GM06990 (cell line): ENCODE measurements at regions not wholly inside any gene's neighbourhood (a gene's known extent, or its start where the extent isn't known, plus 50 kb on each side); places are given as distances from the start of the nearest gene placed in this dataset.

Experiments used
- DNase-seq: peaks from one replicate; pipeline ENCODE4 v3.0.0-alpha.2; 2011; ENCODE audit not compliant: insufficient read length; ENCODE audit errors: extremely low read depth
- H3K27me3 ChIP-seq: replicated peaks from 2 replicates; pipeline ENCODE4 v1.6.0; 2011; ENCODE audit warnings: low read length; ENCODE audit not compliant: control insufficient read depth, insufficient read depth
- H3K36me3 ChIP-seq: 2 replicates; pipeline ENCODE4 v1.5.1; 2011; ENCODE audit warnings: low read length; ENCODE audit not compliant: control insufficient read depth, insufficient read depth
- H3K4me3 ChIP-seq: replicated peaks from 2 replicates; pipeline ENCODE4 v1.5.1; 2011; ENCODE audit warnings: low read depth, mild to moderate bottlenecking, control low read depth, low read length
- CTCF ChIP-seq: IDR thresholded peaks from 2 replicates; pipeline ENCODE4 v1.5.1; 2011; ENCODE audit warnings: low read length, control low read depth, mild to moderate bottlenecking, inconsistent platforms; ENCODE audit not compliant: insufficient read depth, poor library complexity, severe bottlenecking

DNA sequence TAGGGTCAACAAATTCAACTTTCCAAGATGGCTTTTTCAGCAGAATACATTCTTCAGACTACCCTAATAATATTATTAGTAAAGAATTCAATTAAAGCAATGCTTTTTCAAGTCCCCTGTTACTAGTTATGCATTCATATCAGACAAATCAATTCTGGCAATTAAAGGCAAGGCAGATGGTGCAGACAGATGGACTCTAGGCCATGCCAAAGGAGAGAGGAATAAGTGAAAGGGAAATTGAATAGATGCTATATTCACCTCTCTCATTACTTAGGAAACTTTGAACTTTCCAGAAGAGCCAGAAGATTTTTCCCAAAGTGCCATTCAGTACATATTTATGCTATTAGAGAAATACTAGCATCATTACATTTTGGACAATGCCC lies 487.7 kb upstream of the RASGRP1 start:
- DNase-seq, result no peak
- H3K36me3 ChIP-seq, result no peaks in the 10 kb centered on the region
- no peaks in the 10 kb centered on the region for H3K27me3 ChIP-seq
- H3K4me3 ChIP-seq, result no peak overlapping the region
- TF ChIP-seq CTCF, result no peak

DNA sequence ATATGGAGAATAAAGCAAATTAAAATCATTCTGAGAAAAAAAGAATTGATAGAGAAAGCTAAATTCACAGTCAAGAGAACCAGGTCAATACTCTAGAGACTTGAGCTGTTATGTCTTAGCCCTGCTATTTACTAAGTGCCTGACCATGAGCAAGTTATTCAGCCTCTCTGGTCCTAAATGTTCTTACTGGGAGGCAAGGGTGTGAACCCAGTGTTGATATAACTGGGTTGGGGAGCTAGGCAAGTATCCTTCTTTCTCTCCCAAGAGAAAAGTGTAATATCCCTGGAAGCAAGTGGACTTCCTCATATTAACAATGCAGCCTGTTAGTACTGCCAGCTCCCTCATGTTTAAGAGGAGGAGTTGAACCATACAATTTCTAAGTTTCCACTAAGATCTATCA lies 488.9 kb upstream of the RASGRP1 start:
- Histone ChIP-seq H3K27me3 (no peaks in the 10 kb centered on the region), H3K36me3 (no peaks in the 10 kb centered on the region), H3K4me3 (no peak overlapping the region)
- no peak for TF ChIP-seq CTCF
- DNase-seq, result no peak

DNA sequence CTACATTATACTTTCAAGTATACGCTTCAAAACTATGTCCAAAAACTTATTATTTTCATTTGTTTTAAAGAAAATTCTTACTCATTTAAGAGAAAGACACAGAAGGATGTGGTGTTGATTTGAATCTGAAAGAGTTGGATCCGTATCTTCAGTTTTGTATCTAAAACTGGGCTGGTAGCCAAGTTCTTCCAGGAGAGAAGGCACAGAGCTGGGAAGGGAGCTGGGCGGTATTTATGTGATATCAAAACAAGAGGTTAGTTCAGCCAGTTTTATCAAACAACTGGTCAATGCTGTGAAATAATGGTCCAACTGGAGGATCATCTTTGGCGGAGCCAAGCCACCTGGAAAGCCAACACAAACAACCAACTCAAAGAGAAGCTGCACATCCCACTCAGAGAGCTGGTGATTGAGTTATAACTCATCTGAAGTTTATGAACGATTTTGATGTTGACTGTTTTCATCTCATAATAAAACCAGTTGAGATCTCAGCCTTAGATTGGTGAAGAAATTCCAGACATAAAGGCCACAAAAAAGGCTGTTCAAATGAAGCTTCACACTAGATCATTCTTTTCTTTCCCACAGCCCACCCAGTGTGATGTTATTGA lies 489.6 kb upstream of the RASGRP1 start:
- no peaks in the 10 kb centered on the region for H3K27me3 ChIP-seq
- no peak for DNase-seq

DNA sequence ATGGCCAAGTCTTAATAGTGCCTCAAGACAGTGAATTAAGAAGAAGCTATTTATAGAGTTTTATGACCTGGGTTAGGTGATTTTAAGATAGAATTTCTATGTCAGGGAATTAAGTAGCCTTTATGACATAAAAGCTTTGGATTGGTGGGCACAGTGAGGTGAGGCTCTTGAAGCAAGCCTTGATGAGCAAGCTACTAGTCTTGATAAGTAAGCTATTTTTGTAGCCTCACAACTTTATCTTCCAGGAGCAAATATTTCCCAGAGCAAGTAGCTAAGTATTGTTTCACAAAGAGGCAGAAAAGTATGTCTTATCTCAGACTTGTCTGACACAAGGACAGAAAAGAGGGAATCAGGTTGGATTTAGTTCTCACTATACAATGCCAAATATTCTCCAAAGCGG lies 491.7 kb upstream of the RASGRP1 start:
- DNase-seq, result no peak
- no peak for TF ChIP-seq CTCF
- Histone ChIP-seq H3K36me3 (no peaks in the 10 kb centered on the region), H3K27me3 (no peaks in the 10 kb centered on the region), H3K4me3 (no peak overlapping the region)

More for the DNA sequence above, 489.6 kb upstream of the RASGRP1 start:
- no peaks in the 10 kb centered on the region for H3K36me3 ChIP-seq
- TF ChIP-seq CTCF, result no peak
- H3K4me3 ChIP-seq, result no peak overlapping the region

DNA sequence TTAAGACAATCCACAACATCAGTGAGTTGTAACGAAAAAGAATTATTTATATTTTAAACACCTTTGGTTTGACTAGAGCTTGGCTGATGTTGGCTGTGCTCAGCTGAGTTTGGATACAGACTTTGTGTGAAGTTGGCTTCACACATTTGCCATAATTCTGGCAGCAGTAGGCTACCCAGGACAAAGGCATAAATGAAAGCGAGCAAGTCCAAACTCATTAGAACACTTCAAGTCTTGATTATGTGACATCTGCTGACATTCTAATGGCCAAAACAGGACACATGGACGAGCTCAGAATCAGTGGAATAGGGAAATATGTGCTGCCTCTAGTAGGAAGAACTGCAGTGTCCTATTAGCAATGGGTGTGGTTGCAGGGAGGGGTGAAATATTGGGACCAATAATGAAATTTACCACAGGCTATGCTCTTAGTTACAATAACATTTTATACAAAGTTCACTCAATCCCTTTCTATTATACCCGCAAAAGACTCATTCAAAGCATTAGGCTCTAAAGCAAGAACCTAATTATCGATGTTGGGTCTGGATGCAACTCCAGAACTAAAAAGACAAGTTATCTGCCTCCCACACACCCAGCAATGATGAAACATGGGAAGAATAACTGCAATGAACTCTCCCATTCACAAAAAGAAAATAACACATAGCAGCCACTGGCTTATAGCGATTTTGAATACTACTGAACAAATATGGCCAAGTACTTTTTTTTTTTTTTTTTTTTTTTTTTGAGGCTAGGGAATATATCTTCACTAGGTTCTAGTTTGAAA lies 493.9 kb upstream of the RASGRP1 start:
- H3K4me3 ChIP-seq, result no peak overlapping the region
- TF ChIP-seq CTCF, result no peak
- no peak for DNase-seq
- H3K27me3 ChIP-seq, result no peaks in the 10 kb centered on the region
- no peaks in the 10 kb centered on the region for H3K36me3 ChIP-seq

GRCh38 chr15:39059917-39060316 lies 495.3 kb upstream of the RASGRP1 start:
- H3K27me3 ChIP-seq, result no peaks in the 10 kb centered on the region
- DNase-seq, result no peak
- no peak for TF ChIP-seq CTCF
- H3K4me3 ChIP-seq, result no peak overlapping the region
- H3K36me3 ChIP-seq, result no peaks in the 10 kb centered on the region
